ENCODE measurements at regions not wholly inside any gene's neighbourhood (a gene's known extent, or its start where the extent isn't known, plus 50 kb on each side); places are given as distances from the start of the nearest gene placed in this dataset.

GRCh38 chr3:132987396-132987795 is 50.8 kb upstream of the TMEM108 start:
- Histone ChIP-seq H3K4me1 (replicated peaks) (no peaks in the 10 kb centered on the region), H3K9me3 (no peaks in the 10 kb centered on the region), H3K36me3 (no peaks in the 10 kb centered on the region), H3K27ac (no peak overlapping the region), H3K27me3 (replicated peaks; ENCODE audit: insufficient read depth) (no peaks in the 10 kb centered on the region), H3K4me3 (no peak overlapping the region)
- no peak for DNase-seq (ENCODE audit: low spot score)
- intact Hi-C loops (cut with DNase I), result no loop called here
- 84% methylated on average over 4 of the region's 4 CpGs for WGBS
- TF ChIP-seq CTCF (IDR thresholded peaks at IDR 0.05), result no peak
- TF ChIP-seq POLR2A (IDR thresholded peaks at IDR 0.05), result no peak
- TF ChIP-seq POLR2AphosphoS5 (IDR thresholded peaks at IDR 0.05), result no peak

DNA sequence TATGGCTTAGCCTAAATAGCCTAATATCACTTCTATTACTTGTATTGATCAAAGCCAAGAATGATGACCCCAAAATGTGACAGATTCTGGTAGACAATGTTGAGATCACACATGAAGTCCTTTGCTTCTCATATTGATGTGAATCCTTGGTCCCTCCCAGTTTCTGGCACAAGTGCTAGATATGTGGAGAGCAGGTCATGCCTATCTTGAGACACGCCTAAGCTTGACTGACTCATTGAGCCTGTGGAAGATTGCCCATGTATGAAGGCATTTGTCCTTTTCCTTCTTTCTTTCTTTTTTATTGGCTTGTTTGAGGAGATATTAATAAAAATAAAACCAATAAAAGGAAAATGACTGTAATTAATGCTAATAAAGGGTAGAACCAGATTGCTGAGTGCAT is 54.0 kb upstream of the TMEM108 start:
- Histone ChIP-seq H3K9me3 (no peaks in the 10 kb centered on the region), H3K27ac (no peak overlapping the region), H3K4me3 (no peak overlapping the region), H3K4me1 (replicated peaks) (no peaks in the 10 kb centered on the region), H3K27me3 (replicated peaks; ENCODE audit: insufficient read depth) (no peaks in the 10 kb centered on the region), H3K36me3 (no peaks in the 10 kb centered on the region)
- TF ChIP-seq POLR2A (IDR thresholded peaks at IDR 0.05) (no peak), CTCF (IDR thresholded peaks at IDR 0.05) (no peak), POLR2AphosphoS5 (IDR thresholded peaks at IDR 0.05) (no peak)
- intact Hi-C loops (cut with DNase I), result no loop called here
- WGBS, result 85% methylated on average over 1 of the region's 1 CpG
- no peak for DNase-seq (ENCODE audit: low spot score)

DNA sequence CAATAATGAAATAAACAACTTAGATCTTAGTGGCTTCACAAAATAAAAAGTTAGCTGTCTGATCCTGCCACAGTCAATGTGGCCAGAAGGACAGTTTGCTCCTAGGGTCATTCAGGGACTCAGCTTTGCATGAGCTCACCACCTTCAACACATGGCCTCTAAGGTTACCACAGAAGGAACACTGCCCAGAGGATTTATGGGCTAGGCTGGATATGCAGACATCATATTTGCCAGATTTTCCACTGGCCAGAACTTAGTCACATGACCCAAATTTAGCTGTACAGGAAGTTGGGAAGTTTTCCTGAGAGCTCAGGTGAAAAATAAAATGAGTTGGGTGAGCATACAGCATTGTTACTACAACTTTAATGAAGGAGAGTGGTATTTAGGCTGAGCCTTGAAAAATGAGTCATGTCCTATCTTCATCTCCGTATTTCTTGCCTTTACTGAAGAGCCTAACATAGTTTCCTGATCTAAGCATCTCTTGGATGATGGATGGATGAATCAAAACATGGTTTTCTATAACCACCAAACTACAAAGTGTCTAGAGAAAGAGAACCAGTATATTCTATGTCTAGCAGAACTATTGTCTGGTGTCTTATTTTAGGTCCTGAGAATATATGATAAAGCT is 54.9 kb upstream of the TMEM108 start:
- Histone ChIP-seq H3K4me3 (no peak overlapping the region), H3K9me3 (no peaks in the 10 kb centered on the region), H3K27ac (no peak overlapping the region), H3K36me3 (no peaks in the 10 kb centered on the region), H3K4me1 (replicated peaks) (no peaks in the 10 kb centered on the region), H3K27me3 (replicated peaks; ENCODE audit: insufficient read depth) (no peaks in the 10 kb centered on the region)
- TF ChIP-seq POLR2A (IDR thresholded peaks at IDR 0.05), result no peak
- TF ChIP-seq POLR2AphosphoS5 (IDR thresholded peaks at IDR 0.05), result no peak
- TF ChIP-seq CTCF (IDR thresholded peaks at IDR 0.05), result no peak
- intact Hi-C loops (cut with DNase I), result no loop called here
- 88% methylated on average over 1 of the region's 1 CpG for WGBS
- DNase-seq (ENCODE audit: low spot score), result no peak

DNA sequence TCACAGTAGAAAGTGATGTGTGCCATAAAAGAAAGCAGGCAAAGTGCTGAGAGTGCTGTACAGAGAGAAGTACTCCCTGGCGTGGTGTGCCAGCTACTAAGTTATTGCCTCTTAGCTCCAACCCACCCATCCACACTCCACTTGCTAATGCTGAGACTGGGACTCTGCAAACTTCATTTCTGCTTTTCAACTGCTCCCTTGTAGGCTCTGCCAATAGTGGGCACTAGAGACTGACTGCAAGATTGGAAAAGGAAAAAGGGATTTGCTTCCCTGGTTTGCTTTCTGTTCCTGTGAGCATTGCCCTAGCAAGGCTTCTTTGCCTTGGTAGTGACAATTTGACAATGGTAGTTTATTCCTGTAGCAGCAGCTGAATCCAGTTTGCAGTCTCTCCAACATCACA is 56.5 kb upstream of the TMEM108 start:
- intact Hi-C loops (cut with DNase I), result no loop called here
- Histone ChIP-seq H3K27me3 (replicated peaks; ENCODE audit: insufficient read depth) (no peaks in the 10 kb centered on the region), H3K36me3 (no peaks in the 10 kb centered on the region), H3K9me3 (no peaks in the 10 kb centered on the region), H3K4me3 (no peak overlapping the region), H3K4me1 (replicated peaks) (no peaks in the 10 kb centered on the region), H3K27ac (no peak overlapping the region)
- no peak for TF ChIP-seq CTCF (IDR thresholded peaks at IDR 0.05)
- WGBS, result 83% methylated on average over 1 of the region's 1 CpG
- no peak for DNase-seq (ENCODE audit: low spot score)

- no peaks in the 10 kb centered on the region for H3K27me3 ChIP-seq (replicated peaks; ENCODE audit: insufficient read depth)
- H3K36me3 ChIP-seq, result no peaks in the 10 kb centered on the region
- 74% methylated on average over 2 of the region's 2 CpGs for WGBS
- no peak overlapping the region for H3K4me3 ChIP-seq
- intact Hi-C loops (cut with DNase I), result no loop called here
- no peak for TF ChIP-seq CTCF (IDR thresholded peaks at IDR 0.05)
- TF ChIP-seq POLR2AphosphoS5 (IDR thresholded peaks at IDR 0.05), result no peak
- TF ChIP-seq POLR2A (IDR thresholded peaks at IDR 0.05), result no peak
- no peaks in the 10 kb centered on the region for H3K9me3 ChIP-seq
- no peak for DNase-seq (ENCODE audit: low spot score)
- no peak overlapping the region for H3K27ac ChIP-seq
- H3K4me1 ChIP-seq (replicated peaks), result no peaks in the 10 kb centered on the region
Measured at GRCh38 chr3:132980102-132980501, 58.1 kb upstream of the TMEM108 start.

Data from prostate gland (tissue), 2 donors.